K562 (cell line): ENCODE measurements at regions not wholly inside any gene's neighbourhood (a gene's known extent, or its start where the extent isn't known, plus 50 kb on each side); places are given as distances from the start of the nearest gene placed in this dataset.

Experiments
- ATAC-seq: fragments of 200-7000 bp; cut with Tn5 transposase; 3 replicates; pipeline ENCODE4 v1.9.1; 2020; ENCODE audit warnings: moderate library complexity
- BruUV-seq: library from RNA; stranded (reverse); fragments of 400-500 nt; replicated peaks from 2 replicates; lab custom pipeline; 2021; lab: Mats Ljungman, UMichigan
- CTCF ChIA-PET: fragments of 300-600 bp; formaldehyde crosslinking; extraction: SDS; loops from one replicate; lab custom pipeline; 2021; ENCODE audit warnings: low intra/inter-chr PET ratio; lab: Yijun Ruan, JAX
- POLR2A ChIA-PET: fragments of 300-600, 350-650 bp; sonication (Branson Sonifier 250); formaldehyde crosslinking; extraction: SDS; loops from one replicate; lab custom pipeline; 2021; ENCODE audit warnings: antibody characterized with exemption, inconsistent platforms; lab: Yijun Ruan, JAX
- DNase-seq, 4 experiments: peaks; one replicate each; pipeline versions ENCODE4 v3.0.0 to v3.0.0-alpha.2; 2011 to 2018; ENCODE audit warnings: low spot score in 3 of 4, mixed read lengths in 3 of 4; ENCODE audit errors: extremely low read depth in 1 of 4
- FAIRE-seq: peaks from 2 replicates; lab custom pipeline; 2011; peaks lifted over from hg19 to GRCh38; lab: Jason Lieb, UNC
- H2AFZ ChIP-seq: 2 replicates; pipeline ENCODE4 v1.6.0; 2011; ENCODE audit warnings: low read depth, low read length, control low read depth, inconsistent platforms
- H3K27ac ChIP-seq: fragments of 200-600 bp; 3 replicates; pipeline ENCODE4 v1.8.0; 2011; ENCODE audit warnings: low read depth, mild to moderate bottlenecking, control low read depth, inconsistent platforms, low read length, moderate library complexity, mixed read lengths; ENCODE audit errors: extremely low read depth
- H3K27me3 ChIP-seq, 2 experiments: fragments of 300-600 bp in 1 of 2; 2 replicates in 1 of 2; 3 replicates in 1 of 2; pipeline versions ENCODE4 v1.6.0 to v1.8.0; 2011; ENCODE audit warnings: inconsistent platforms in 2 of 2, low read length in 2 of 2, mild to moderate bottlenecking in 1 of 2, mixed read lengths in 1 of 2, moderate library complexity in 1 of 2; ENCODE audit not compliant: control insufficient read depth in 2 of 2, insufficient read depth in 2 of 2
- H3K36me3 ChIP-seq: fragments of 300-600 bp; 3 replicates; pipeline ENCODE4 v1.8.0; 2011; ENCODE audit warnings: mild to moderate bottlenecking, low read length, inconsistent platforms; ENCODE audit not compliant: control insufficient read depth, insufficient read depth
- H3K4me1 ChIP-seq, 2 experiments: fragments of 200-600 bp in 1 of 2; replicated peaks in 1 of 2; 2 replicates in 1 of 2; 3 replicates in 1 of 2; pipeline versions ENCODE4 v1.5.1 to v1.8.0; 2011; ENCODE audit warnings: inconsistent platforms in 2 of 2, low read length in 2 of 2, mild to moderate bottlenecking in 1 of 2, mixed read lengths in 1 of 2, moderate library complexity in 1 of 2; ENCODE audit not compliant: control insufficient read depth in 2 of 2, insufficient read depth in 2 of 2
- H3K4me2 ChIP-seq: 2 replicates; pipeline ENCODE4 v1.6.1; 2011; ENCODE audit warnings: low read length, control low read depth, inconsistent platforms, mixed read lengths; ENCODE audit not compliant: insufficient read depth
- H3K4me3 ChIP-seq: fragments of 200-600 bp; sonication (generic), shearing (Covaris generic); 2 replicates; pipeline ENCODE4 v1.5.1; 2016; ENCODE audit warnings: control low read depth, inconsistent platforms
- H3K79me2 ChIP-seq: fragments of 200-600 bp; 3 replicates; pipeline ENCODE4 v1.8.0; 2011; ENCODE audit warnings: low read length, inconsistent platforms; ENCODE audit not compliant: control insufficient read depth, insufficient read depth
- H3K9ac ChIP-seq, 2 experiments: 2 replicates each; pipeline versions ENCODE4 v1.6.0 to v1.6.1; 2011; ENCODE audit warnings: low read depth in 2 of 2, low read length in 2 of 2, control low read depth in 1 of 2, inconsistent platforms in 1 of 2, mild to moderate bottlenecking in 1 of 2, mixed read lengths in 1 of 2; ENCODE audit not compliant: insufficient read depth in 1 of 2
- H3K9me1 ChIP-seq: one replicate; pipeline ENCODE4 v1.6.0; 2011; ENCODE audit warnings: inconsistent platforms, mild to moderate bottlenecking, low read length, moderate library complexity; ENCODE audit not compliant: control insufficient read depth, insufficient read depth
- H3K9me3 ChIP-seq: replicated peaks from 2 replicates; pipeline ENCODE4 v1.5.1; 2011; ENCODE audit warnings: low read depth, low read length, inconsistent platforms; ENCODE audit not compliant: control insufficient read depth, insufficient read depth
- H4K20me1 ChIP-seq: replicated peaks from 2 replicates; pipeline ENCODE4 v1.6.1; 2011; ENCODE audit warnings: low read length, inconsistent platforms, mixed read lengths; ENCODE audit not compliant: control insufficient read depth, insufficient read depth
- BCL6 ChIP-seq: fragments of 250-450 bp; sonication (Bioruptor Pico); IDR thresholded peaks from 2 replicates; pipeline ENCODE4 v1.4.0; 2020
- CBX3 ChIP-seq, 2 experiments: IDR thresholded peaks; 1 replicate in 1 of 2; 2 replicates in 1 of 2; pipeline ENCODE4 v1.6.1; 2012; ENCODE audit warnings: inconsistent platforms in 2 of 2, low read length in 2 of 2, borderline replicate concordance in 1 of 2, control low read depth in 1 of 2
- ETV5 ChIP-seq: sonication (generic); formaldehyde crosslinking; IDR thresholded peaks from 2 replicates; pipeline ENCODE4 v1.4.0; 2020; ENCODE audit warnings: low read depth, mild to moderate bottlenecking, missing genetic modification reagents
- HDAC2 ChIP-seq: fragments of 450-650 bp; IDR thresholded peaks from 2 replicates; pipeline ENCODE4 v1.6.1; 2016; ENCODE audit warnings: mild to moderate bottlenecking
- HDAC6 ChIP-seq: IDR thresholded peaks from 2 replicates; pipeline ENCODE4 v1.6.1; 2012; ENCODE audit warnings: low read depth, mild to moderate bottlenecking, control low read depth, inconsistent platforms, low read length, moderate library complexity
- HMGN3 ChIP-seq: IDR thresholded peaks from 2 replicates; pipeline ENCODE4 v1.6.1; 2011; ENCODE audit warnings: borderline replicate concordance, low read depth, mild to moderate bottlenecking, mixed read lengths, low read length; ENCODE audit not compliant: insufficient read length; ENCODE audit errors: extremely low read depth
- MAFF ChIP-seq: IDR thresholded peaks from 2 replicates; pipeline ENCODE4 v1.6.1; 2012; ENCODE audit warnings: low read length, improper control_type of control experiment
- MLX ChIP-seq, 2 experiments: fragments of 450-650 bp in 1 of 2; sonication (generic) in 1 of 2; formaldehyde crosslinking; conservative IDR thresholded peaks; 2 replicates each; pipeline versions ENCODE4 v1.4.0 to v1.8.1; 2020 to 2022; ENCODE audit warnings: mild to moderate bottlenecking in 1 of 2, missing genetic modification reagents in 1 of 2
- RCOR1 ChIP-seq, 2 experiments: IDR thresholded peaks; 2 replicates each; pipeline ENCODE4 v1.6.1; 2012; ENCODE audit warnings: low read depth in 2 of 2, low read length in 2 of 2, borderline replicate concordance in 1 of 2, improper control_type of control experiment in 1 of 2
- SIRT6 ChIP-seq: IDR thresholded peaks from one replicate; pipeline ENCODE4 v1.6.1; 2012; ENCODE audit warnings: low read depth, mild to moderate bottlenecking, control low read depth, inconsistent platforms, low read length, moderate library complexity
- SMAD4 ChIP-seq: fragments of 250-450 bp; sonication (Bioruptor Pico); conservative IDR thresholded peaks from 2 replicates; pipeline ENCODE4 v1.8.0; 2021; ENCODE audit warnings: inconsistent platforms, mild to moderate bottlenecking, moderate library complexity
- ZC3H4 ChIP-seq: sonication (generic); formaldehyde crosslinking; IDR thresholded peaks from 2 replicates; pipeline ENCODE4 v1.9.0; 2021; ENCODE audit warnings: missing genetic modification reagents, borderline replicate concordance
- ZKSCAN8 ChIP-seq: fragments of 200-800 bp; sonication (Bioruptor generic); IDR thresholded peaks from 2 replicates; pipeline ENCODE4 v1.6.1; 2016; ENCODE audit warnings: missing genetic modification characterization, missing compliant biosample characterization
- ZNF561 ChIP-seq: fragments of 450-650 bp; formaldehyde crosslinking; conservative IDR thresholded peaks from 2 replicates; pipeline ENCODE4 v1.4.0; 2020; ENCODE audit warnings: mild to moderate bottlenecking, moderate library complexity
- ZNF707 ChIP-seq: fragments of 250-450 bp; sonication (Bioruptor Pico); conservative IDR thresholded peaks from 2 replicates; pipeline ENCODE4 v1.8.0; 2022; ENCODE audit warnings: inconsistent platforms, mild to moderate bottlenecking, moderate library complexity
- WGBS: fragments of 100-300 bp; shearing (Covaris generic); methylation state at CpG from one replicate; pipeline ENCODE4 v1.1.6; 2016; ENCODE audit warnings: low coverage, mixed read lengths; ENCODE audit not compliant: insufficient coverage; ENCODE audit errors: missing lambda C conversion rate; 5-methylcytosine and 5-hydroxymethylcytosine counted together
- in situ Hi-C: fragments of 300-500 bp; cut with MboI; formaldehyde crosslinking; loops from 4 replicates; pipeline ENCODE4 v1.15.0; 2018; ENCODE audit warnings: inconsistent platforms, mixed read lengths
- intact Hi-C: fragments of 100-400 bp; cut with micrococcal nuclease; formaldehyde crosslinking; loops from 2 replicates; pipeline ENCODE4 v1.14.2; 2022
- TF ChIP-seq, protein P1 (sequence below): fragments of 450-650 bp; IDR thresholded peaks from 2 replicates; pipeline ENCODE4 v1.6.1; 2018; ENCODE audit warnings: mild to moderate bottlenecking, low read depth; ENCODE audit not compliant: partially characterized antibody
- TF ChIP-seq, protein P2 (sequence below): fragments of 450-650 bp; IDR thresholded peaks from 2 replicates; pipeline ENCODE4 v1.6.1; 2016; ENCODE audit warnings: antibody characterized with exemption

DNA sequence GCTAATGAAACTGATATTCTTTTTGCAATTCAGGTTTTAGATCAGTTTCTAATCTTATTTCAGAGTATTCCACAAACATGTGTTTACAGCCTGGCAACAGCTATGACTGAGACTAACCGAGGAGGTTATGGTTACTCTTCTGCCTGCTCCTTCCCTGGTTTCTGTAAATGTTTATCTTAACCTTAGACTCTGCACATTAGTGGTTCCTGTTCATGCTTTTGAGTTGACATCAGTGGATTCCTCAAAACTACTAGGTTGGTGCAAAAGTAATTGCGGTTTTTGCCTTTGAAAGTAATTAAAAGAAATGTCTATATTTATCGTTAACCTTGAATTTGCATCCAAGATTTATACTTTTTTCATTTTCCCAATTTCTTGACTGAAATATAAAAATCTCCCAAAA is 237.0 kb upstream of the TSHZ3 start:
- 0% methylated on average over 3 of the region's 3 CpGs for WGBS
- FAIRE-seq, result peak; percentile 23
- TF ChIP-seq ZNF561 (CRISPR knock-in tag) (no peak), HMGN3 (no peak), HDAC2 (no peak), BCL6 (CRISPR knock-in tag) (no peak), SIRT6 (no peak), ETV5 (CRISPR knock-in tag) (no peak), MLX (CRISPR knock-in tag; conservative IDR thresholded peaks at IDR 0.05) (no peak), RCOR1 (IDR thresholded peaks at IDR 0.05; ENCODE audit: borderline replicate concordance in 1 of 2, low read depth in 2 of 2, low read length in 2 of 2) (no peak), CBX3 (IDR thresholded peaks at IDR 0.05; ENCODE audit: borderline replicate concordance in 1 of 2, low read length in 2 of 2) (no peak), ZNF707 (CRISPR knock-in tag) (no peak), HDAC6 (no peak), SMAD4 (CRISPR knock-in tag) (no peak), MAFF (no peak), ZC3H4 (CRISPR knock-in tag) (no peak), ZKSCAN8 (CRISPR knock-in tag) (no peak)
- TF ChIP-seq, protein P1, sequence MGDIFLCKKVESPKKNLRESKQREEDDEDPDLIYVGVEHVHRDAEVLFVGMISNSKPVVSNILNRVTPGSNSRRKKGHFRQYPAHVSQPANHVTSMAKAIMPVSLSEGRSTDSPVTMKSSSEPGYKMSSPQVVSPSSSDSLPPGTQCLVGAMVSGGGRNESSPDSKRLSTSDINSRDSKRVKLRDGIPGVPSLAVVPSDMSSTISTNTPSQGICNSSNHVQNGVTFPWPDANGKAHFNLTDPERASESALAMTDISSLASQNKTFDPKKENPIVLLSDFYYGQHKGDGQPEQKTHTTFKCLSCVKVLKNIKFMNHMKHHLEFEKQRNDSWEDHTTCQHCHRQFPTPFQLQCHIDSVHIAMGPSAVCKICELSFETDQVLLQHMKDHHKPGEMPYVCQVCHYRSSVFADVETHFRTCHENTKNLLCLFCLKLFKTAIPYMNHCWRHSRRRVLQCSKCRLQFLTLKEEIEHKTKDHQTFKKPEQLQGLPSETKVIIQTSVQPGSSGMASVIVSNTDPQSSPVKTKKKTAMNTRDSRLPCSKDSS, result no peak
- TF ChIP-seq, protein P2, sequence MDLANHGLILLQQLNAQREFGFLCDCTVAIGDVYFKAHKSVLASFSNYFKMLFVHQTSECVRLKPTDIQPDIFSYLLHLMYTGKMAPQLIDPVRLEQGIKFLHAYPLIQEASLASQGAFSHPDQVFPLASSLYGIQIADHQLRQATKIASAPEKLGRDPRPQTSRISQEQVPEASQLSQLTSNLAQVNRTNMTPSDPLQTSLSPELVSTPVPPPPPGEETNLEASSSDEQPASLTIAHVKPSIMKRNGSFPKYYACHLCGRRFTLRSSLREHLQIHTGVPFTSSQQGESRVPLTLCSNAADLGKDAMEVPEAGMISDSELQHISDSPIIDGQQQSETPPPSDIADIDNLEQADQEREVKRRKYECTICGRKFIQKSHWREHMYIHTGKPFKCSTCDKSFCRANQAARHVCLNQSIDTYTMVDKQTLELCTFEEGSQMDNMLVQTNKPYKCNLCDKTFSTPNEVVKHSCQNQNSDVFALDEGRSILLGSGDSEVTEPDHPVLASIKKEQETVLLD, result no peak
- TF ChIP-seq, all 486 proteins: peak for 0

More for the DNA sequence above, 237.0 kb upstream of the TSHZ3 start:
- Histone ChIP-seq H3K79me2 (no peaks in the 10 kb centered on the region), H3K27ac (no peak overlapping the region), H3K27me3 (no peaks in the 10 kb centered on the region), H3K9me3 (no peaks in the 10 kb centered on the region), H3K36me3 (no peaks in the 10 kb centered on the region), H3K9me1 (no peaks in the 10 kb centered on the region), H2AFZ (no peak overlapping the region), H4K20me1 (no peaks in the 10 kb centered on the region), H3K4me1 (no peaks in the 10 kb centered on the region), H3K4me2 (no peak overlapping the region), H3K9ac (no peak overlapping the region), H3K4me3 (no peak overlapping the region)
- CTCF ChIA-PET, result no interaction called here
- intact Hi-C loops, result no loop called here
- no TSS peak for BruUV-seq
- in situ Hi-C loops, result no loop called here
- ATAC-seq (no peak), DNase-seq (no peak)
- POLR2A ChIA-PET, result no interaction called here
